Peyer's patch (tissue), 4 donors: ENCODE measurements at regions not wholly inside any gene's neighbourhood (a gene's known extent, or its start where the extent isn't known, plus 50 kb on each side); places are given as distances from the start of the nearest gene placed in this dataset.

Source experiments
- CTCF ChIP-seq, 6 experiments: fragments of 450-650 bp in 4 of 6; fragments of 200-600 bp in 2 of 6; sonication (generic) in 1 of 6; IDR thresholded peaks; one replicate each; pipeline ENCODE4 v1.5.1; 2017 to 2019; ENCODE audit warnings: antibody characterized with exemption in 6 of 6, mild to moderate bottlenecking in 3 of 6, moderate library complexity in 1 of 6
- POLR2A ChIP-seq, 2 donors: fragments of 450-650 bp; IDR thresholded peaks; one replicate each; pipeline ENCODE4 v1.5.1; 2017; ENCODE audit warnings: antibody characterized with exemption in 2 of 2, mild to moderate bottlenecking in 2 of 2, moderate library complexity in 2 of 2

- TF ChIP-seq CTCF (IDR thresholded peaks at IDR 0.05), result no peak
- TF ChIP-seq POLR2A (IDR thresholded peaks at IDR 0.05), result no peak
Measured at GRCh38 chr10:27369880-27370279, 129.3 kb upstream of the ACBD5 start.
